SJCRH30 (cell line): ENCODE measurements at regions not wholly inside any gene's neighbourhood (a gene's known extent, or its start where the extent isn't known, plus 50 kb on each side); places are given as distances from the start of the nearest gene placed in this dataset.

Experiments used
- DNase-seq, 2 experiments: peaks; one replicate each; pipeline ENCODE4 v3.0.0-alpha.2; 2015 to 2020
- H3K27ac ChIP-seq: fragments of 250-450 bp; sonication (Bioruptor Pico); 2 replicates; pipeline ENCODE4 v1.5.1; 2020; ENCODE audit warnings: mild to moderate bottlenecking, moderate library complexity
- H3K27me3 ChIP-seq: fragments of 250-450 bp; sonication (Bioruptor Pico); 2 replicates; pipeline ENCODE4 v1.5.1; 2020; ENCODE audit warnings: mild to moderate bottlenecking, moderate library complexity
- H3K36me3 ChIP-seq: fragments of 250-450 bp; sonication (Bioruptor Pico); 2 replicates; pipeline ENCODE4 v1.5.1; 2020; ENCODE audit warnings: mild to moderate bottlenecking, moderate library complexity
- H3K4me1 ChIP-seq: fragments of 250-450 bp; sonication (Bioruptor Pico); 2 replicates; pipeline ENCODE4 v1.5.1; 2020; ENCODE audit warnings: mild to moderate bottlenecking, moderate library complexity
- H3K4me3 ChIP-seq: fragments of 250-450 bp; sonication (Bioruptor Pico); 2 replicates; pipeline ENCODE4 v1.5.1; 2020; ENCODE audit warnings: mild to moderate bottlenecking, moderate library complexity
- H3K9me3 ChIP-seq: fragments of 250-450 bp; sonication (Bioruptor Pico); replicated peaks from 2 replicates; pipeline ENCODE4 v1.5.1; 2020; ENCODE audit warnings: mild to moderate bottlenecking, moderate library complexity

- 0 out of 2 replicates have a peak overlapping the region, but pooled peaks have one; percentile 7 for H3K4me3 ChIP-seq
- H3K36me3 ChIP-seq, result no peaks in the 10 kb centered on the region
- no peaks in the 10 kb centered on the region for H3K27me3 ChIP-seq
- DNase-seq, result no peak
- peaks cover 49% of the 10 kb centered on the region for H3K4me1 ChIP-seq
- peak overlapping the region; percentile 51 for H3K27ac ChIP-seq
- H3K9me3 ChIP-seq, result no peaks in the 10 kb centered on the region
Measured at GRCh38 chr18:24660956-24661355, 200.5 kb downstream of the HRH4 start.

DNA sequence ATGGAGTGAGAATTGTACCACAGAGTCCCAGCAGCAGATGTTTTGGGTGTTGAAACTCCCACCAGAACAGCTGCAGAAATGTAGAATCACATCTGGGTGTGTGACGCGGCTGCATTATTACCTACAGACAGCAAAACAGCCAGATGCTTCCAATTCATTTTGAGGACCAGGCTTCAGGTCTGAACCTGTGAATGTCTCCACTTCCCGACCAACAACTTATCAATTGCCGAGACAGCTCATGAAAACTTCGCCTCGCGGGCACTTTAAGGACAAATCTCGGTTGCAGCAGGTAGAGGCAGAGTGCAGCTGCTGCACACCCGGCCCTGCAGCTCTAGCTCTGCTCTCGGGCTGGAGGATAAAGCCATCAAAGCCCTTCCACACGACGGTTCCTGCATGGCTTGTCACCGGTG is 202.0 kb downstream of the HRH4 start:
- Histone ChIP-seq H3K4me3 (no peak overlapping the region), H3K36me3 (no peaks in the 10 kb centered on the region), H3K9me3 (no peaks in the 10 kb centered on the region), H3K4me1 (peaks cover 37% of the 10 kb centered on the region), H3K27me3 (no peaks in the 10 kb centered on the region), H3K27ac (no peak overlapping the region)
- DNase-seq, result peak in 1 of 2 experiments; percentile 20

DNA sequence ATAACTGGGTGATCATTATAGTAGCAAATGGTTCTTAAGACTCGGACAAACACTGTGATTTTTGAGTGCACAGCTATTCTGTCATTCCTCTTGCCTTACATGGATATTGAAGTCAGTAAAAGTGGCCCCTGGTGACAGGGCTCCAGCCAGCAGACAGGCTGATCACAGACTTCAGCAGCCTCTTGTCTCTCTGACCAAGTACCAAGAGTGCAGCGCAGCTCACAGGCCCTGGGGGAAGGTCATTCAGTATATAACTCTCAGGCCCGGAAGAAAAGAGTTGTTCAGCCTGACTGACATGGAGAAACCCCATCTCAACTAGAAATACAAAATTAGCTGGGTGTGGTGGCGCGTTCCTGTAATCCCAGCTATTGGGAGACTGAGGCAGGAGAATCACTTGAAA is 202.6 kb downstream of the HRH4 start:
- H3K27ac ChIP-seq, result no peak overlapping the region
- H3K4me1 ChIP-seq, result peaks cover 31% of the 10 kb centered on the region
- H3K4me3 ChIP-seq, result no peak overlapping the region
- H3K9me3 ChIP-seq, result no peaks in the 10 kb centered on the region
- no peaks in the 10 kb centered on the region for H3K27me3 ChIP-seq
- H3K36me3 ChIP-seq, result no peaks in the 10 kb centered on the region
- no peak for DNase-seq

DNA sequence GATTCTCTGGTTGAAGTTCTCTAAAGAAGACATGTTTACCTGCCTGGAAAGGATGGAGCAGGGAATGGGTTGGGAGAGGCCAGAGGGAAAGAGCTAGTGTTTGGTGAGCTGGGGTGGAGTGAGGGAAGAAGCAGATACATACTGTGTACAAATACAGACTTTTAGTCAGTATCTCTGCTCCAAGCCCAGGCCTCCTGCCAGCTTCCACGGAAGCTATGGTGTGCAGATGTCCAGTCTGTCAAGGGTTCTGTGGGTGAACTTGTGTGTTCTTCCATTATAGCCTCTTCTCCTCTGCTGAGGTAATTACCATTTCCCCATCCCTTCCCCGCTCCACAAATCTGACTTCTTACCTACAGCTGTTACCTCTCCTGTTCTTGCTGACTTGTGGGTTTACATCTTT is 208.6 kb downstream of the HRH4 start:
- no peak overlapping the region for H3K27ac ChIP-seq
- no peaks in the 10 kb centered on the region for H3K36me3 ChIP-seq
- H3K4me1 ChIP-seq, result no peaks in the 10 kb centered on the region; the same call in 1 of the 2 replicates
- no peak for DNase-seq
- no peaks in the 10 kb centered on the region for H3K27me3 ChIP-seq
- H3K4me3 ChIP-seq, result no peak overlapping the region
- H3K9me3 ChIP-seq, result no peaks in the 10 kb centered on the region

GRCh38 chr18:24669502-24669901 is 209.1 kb downstream of the HRH4 start:
- Histone ChIP-seq H3K9me3 (no peaks in the 10 kb centered on the region), H3K4me1 (no peaks in the 10 kb centered on the region; the same call in 1 of the 2 replicates), H3K4me3 (no peak overlapping the region), H3K36me3 (no peaks in the 10 kb centered on the region), H3K27me3 (no peaks in the 10 kb centered on the region), H3K27ac (no peak overlapping the region)
- DNase-seq, result peak; percentile 7 to 29

GRCh38 chr18:24672165-24672941 is 211.9 kb downstream of the HRH4 start:
- H3K36me3 ChIP-seq, result no peaks in the 10 kb centered on the region
- no peak for DNase-seq
- H3K4me3 ChIP-seq, result no peak overlapping the region
- no peak overlapping the region for H3K27ac ChIP-seq
- no peaks in the 10 kb centered on the region for H3K27me3 ChIP-seq
- H3K4me1 ChIP-seq, result no peaks in the 10 kb centered on the region; the same call in 1 of the 2 replicates
- H3K9me3 ChIP-seq, result no peaks in the 10 kb centered on the region

DNA sequence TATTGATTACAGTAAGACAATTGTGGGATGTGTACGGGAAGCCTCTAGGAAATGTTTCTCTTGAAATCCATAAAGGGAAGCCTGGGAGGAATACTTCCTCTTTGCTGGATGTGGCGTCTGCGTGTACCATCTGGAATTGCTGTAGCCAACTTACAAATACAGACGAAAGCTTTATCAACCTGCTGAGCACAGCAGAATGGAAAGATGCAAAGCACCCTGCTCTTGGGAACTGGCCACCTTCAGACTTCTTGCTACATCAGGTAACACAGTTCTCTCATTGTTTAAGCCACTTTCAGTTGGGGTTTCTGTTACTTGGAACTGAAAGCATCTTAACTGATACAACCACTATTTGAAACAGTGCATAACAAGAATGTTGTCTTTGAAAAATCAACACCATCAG is 213.8 kb downstream of the HRH4 start:
- H3K4me1 ChIP-seq, result peaks cover 2% of the 10 kb centered on the region
- no peak overlapping the region for H3K4me3 ChIP-seq
- H3K36me3 ChIP-seq, result no peaks in the 10 kb centered on the region
- H3K27me3 ChIP-seq, result no peaks in the 10 kb centered on the region
- no peaks in the 10 kb centered on the region for H3K9me3 ChIP-seq
- H3K27ac ChIP-seq, result no peak overlapping the region
- no peak for DNase-seq

DNA sequence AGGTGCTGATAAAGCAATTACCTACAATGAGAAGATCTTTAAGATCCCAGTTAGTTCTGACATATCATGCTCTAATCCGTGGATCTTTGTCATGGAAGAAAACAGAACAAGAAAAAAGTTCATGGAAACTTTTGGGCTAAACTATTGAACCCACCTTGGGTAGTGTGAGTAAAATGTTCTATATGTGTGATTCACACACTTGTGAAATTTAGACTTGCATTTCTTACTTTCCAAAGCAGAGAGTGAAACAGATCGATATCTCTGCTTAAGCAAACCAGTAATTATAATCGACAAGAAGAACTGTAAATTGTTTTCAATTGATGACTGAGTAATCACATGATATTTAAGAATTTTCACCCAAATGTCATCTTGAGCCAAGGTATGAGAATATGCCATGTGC is 214.2 kb downstream of the HRH4 start:
- H3K27ac ChIP-seq, result no peak overlapping the region
- no peak overlapping the region for H3K4me3 ChIP-seq
- no peak for DNase-seq
- H3K36me3 ChIP-seq, result no peaks in the 10 kb centered on the region
- no peaks in the 10 kb centered on the region for H3K27me3 ChIP-seq
- no peaks in the 10 kb centered on the region for H3K9me3 ChIP-seq
- peaks cover 6% of the 10 kb centered on the region for H3K4me1 ChIP-seq

DNA sequence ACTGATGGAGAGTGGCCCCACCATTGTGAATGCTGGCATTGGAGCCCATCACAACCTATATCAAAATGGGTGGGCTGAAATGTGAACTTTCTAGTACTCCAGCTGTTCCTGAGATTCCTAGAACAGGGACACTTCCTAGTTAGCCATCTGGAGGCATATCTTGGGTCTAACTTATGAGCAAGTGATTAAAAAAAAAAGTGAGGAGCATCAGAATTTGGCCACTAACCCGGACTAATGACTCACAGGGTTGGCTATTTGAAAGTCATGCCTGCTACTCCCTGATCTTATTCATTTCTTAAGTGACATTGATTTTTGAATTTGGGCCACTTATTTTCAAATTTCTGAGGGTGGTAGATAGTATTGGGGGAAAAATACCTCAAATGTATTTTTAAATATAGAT is 216.6 kb downstream of the HRH4 start:
- Histone ChIP-seq H3K36me3 (no peaks in the 10 kb centered on the region), H3K27me3 (no peaks in the 10 kb centered on the region), H3K4me3 (no peak overlapping the region), H3K27ac (no peak overlapping the region), H3K9me3 (no peaks in the 10 kb centered on the region), H3K4me1 (peaks cover 13% of the 10 kb centered on the region)
- DNase-seq, result no peak

- Histone ChIP-seq H3K4me3 (no peak overlapping the region), H3K27ac (no peak overlapping the region), H3K27me3 (no peaks in the 10 kb centered on the region), H3K9me3 (no peaks in the 10 kb centered on the region), H3K36me3 (no peaks in the 10 kb centered on the region), H3K4me1 (peaks cover 13% of the 10 kb centered on the region)
- DNase-seq, result no peak
Measured at GRCh38 chr18:24678107-24678506, 217.7 kb downstream of the HRH4 start.

- no peak for DNase-seq
- H3K36me3 ChIP-seq, result no peaks in the 10 kb centered on the region
- peaks cover 13% of the 10 kb centered on the region for H3K4me1 ChIP-seq
- no peak overlapping the region; the same call in 1 of the 2 replicates for H3K27ac ChIP-seq
- no peaks in the 10 kb centered on the region for H3K9me3 ChIP-seq
- no peaks in the 10 kb centered on the region for H3K27me3 ChIP-seq
- no peak overlapping the region for H3K4me3 ChIP-seq
Measured at GRCh38 chr18:24678626-24679025, 218.2 kb downstream of the HRH4 start.

DNA sequence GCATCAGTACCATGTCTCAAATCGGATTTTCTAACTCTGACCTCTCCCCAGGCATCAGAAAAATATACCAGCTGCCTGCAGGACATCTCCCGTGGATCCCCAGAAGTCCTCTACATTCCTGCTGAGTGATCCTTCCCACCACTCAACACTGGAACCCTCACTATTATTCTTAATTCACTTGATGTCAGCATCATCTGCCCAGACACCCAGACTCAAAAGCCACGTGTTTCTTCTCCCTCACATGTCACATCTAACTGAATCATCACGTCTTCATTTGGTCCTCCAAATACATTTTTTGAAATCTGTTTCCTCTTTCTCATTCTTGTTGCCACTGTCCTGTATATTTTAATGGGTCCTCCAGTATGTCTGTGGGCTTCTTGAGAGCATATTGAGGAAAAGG is 218.6 kb downstream of the HRH4 start:
- Histone ChIP-seq H3K36me3 (no peaks in the 10 kb centered on the region), H3K4me1 (peaks cover 13% of the 10 kb centered on the region), H3K27ac (peak overlapping the region; percentile 23), H3K27me3 (no peaks in the 10 kb centered on the region), H3K9me3 (no peaks in the 10 kb centered on the region), H3K4me3 (no peak overlapping the region)
- no peak for DNase-seq

DNA sequence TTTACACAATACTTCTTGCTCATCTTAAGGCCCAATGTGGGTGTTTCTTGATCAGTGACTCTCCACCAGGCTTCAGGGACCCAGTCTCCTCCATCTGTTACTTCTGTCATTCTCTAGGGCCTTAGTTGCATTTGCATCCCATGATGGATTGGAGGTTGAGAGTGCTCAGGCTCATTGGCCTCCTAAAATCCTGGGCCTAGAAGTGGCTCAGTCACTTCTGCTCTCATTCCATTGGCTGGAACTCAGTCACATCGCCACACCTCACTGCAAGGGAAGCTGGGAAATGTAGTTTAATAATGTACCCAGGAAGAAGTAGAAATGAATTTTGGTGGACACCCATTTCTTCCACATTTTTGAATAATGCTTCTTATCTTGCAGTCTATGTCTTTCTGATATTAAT is 223.5 kb downstream of the HRH4 start:
- Histone ChIP-seq H3K27me3 (no peaks in the 10 kb centered on the region), H3K4me3 (no peak overlapping the region), H3K4me1 (peaks cover 13% of the 10 kb centered on the region), H3K9me3 (no peaks in the 10 kb centered on the region), H3K27ac (no peak overlapping the region), H3K36me3 (no peaks in the 10 kb centered on the region)
- DNase-seq, result peak; percentile 9 to 32

DNA sequence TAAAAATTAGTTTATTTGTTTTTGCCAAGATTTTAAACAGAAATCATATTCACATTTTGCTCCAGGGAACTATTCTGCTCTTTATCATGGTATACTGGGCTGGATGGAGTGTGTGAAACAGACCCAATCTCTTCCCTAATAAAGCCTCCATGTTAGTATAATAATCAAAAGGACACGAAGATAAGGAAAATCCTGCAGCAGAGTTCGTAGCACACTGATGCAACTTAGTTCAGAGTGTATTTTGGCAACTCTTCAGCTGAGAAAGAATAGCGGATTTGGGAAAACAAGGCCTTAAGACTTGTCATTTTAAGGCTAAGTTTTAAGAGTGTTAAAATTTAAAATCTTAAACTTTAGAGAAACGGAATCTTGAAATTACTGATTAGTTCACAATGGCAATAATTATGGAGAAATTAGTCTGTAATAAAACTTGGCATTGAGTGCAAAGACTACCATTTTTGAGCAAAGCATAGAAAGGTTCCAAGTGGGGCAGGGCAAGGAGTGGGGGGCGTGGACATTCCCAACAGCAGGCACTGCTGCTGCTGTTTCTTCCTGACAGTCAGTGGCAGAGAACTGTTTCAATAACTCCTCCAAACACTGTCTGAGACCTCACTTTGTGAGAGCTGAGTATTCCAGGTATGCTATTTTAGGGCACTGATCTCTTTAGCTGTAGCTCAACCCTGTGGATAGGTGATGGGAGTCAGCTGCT is 225.0 kb downstream of the HRH4 start:
- Histone ChIP-seq H3K9me3 (no peaks in the 10 kb centered on the region), H3K4me3 (no peak overlapping the region), H3K36me3 (no peaks in the 10 kb centered on the region), H3K27ac (no peak overlapping the region), H3K27me3 (no peaks in the 10 kb centered on the region), H3K4me1 (no peaks in the 10 kb centered on the region)
- DNase-seq, result no peak

DNA sequence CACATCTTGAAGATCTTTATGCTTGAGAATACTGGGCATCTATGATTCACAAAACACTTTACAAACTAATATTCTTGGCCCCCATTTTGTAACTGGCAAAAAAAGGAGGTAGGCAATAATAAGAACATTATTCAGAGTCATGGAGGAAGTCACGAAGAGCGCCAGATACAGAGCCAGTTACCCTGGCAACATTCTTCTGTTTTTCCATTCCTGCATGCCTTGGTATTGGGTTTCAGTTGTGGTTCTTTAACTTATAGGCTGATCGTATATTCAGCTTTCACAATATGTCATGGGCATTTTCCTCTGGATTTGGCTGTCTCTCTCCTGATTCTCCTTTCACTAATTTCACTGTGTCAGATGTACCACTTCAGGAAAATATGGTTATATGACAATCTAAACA is 234.7 kb downstream of the HRH4 start:
- Histone ChIP-seq H3K27me3 (no peaks in the 10 kb centered on the region), H3K4me3 (no peak overlapping the region), H3K36me3 (no peaks in the 10 kb centered on the region), H3K4me1 (peaks cover 11% of the 10 kb centered on the region), H3K27ac (peak overlapping the region; percentile 51), H3K9me3 (peaks cover 12% of the 10 kb centered on the region)
- DNase-seq, result peak; percentile 35 to 66
